RPMI8226 (cell line): ENCODE measurements at regions not wholly inside any gene's neighbourhood (a gene's known extent, or its start where the extent isn't known, plus 50 kb on each side); places are given as distances from the start of the nearest gene placed in this dataset.
"Not testable (repeated sequence)": the region's sequence is repeated elsewhere in the genome, so short reads cannot be mapped to it uniquely, and the experiment has no call there.

Experiments used
- DNase-seq: peaks from one replicate; pipeline ENCODE4 v3.0.0-alpha.2; 2015

- DNase-seq, result no peak
These were observed 187.6 kb upstream of the ALG10 start for GRCh38 chr12:33834672-33835071.

- DNase-seq, result no peak
These were observed 145.7 kb upstream of the ALG10 start for GRCh38 chr12:33876618-33877017.

GRCh38 chr12:33892425-33892824, 129.9 kb upstream of the ALG10 start:
- no peak for DNase-seq

GRCh38 chr12:33920460-33920859, 101.8 kb upstream of the ALG10 start:
- DNase-seq, result not testable (repeated sequence)

GRCh38 chr12:33926095-33926494, 96.2 kb upstream of the ALG10 start:
- DNase-seq, result no peak

GRCh38 chr12:33937669-33938068, 84.6 kb upstream of the ALG10 start:
- DNase-seq, result not testable (repeated sequence)

GRCh38 chr12:33942172-33942571, 80.1 kb upstream of the ALG10 start:
- DNase-seq, result no peak

- no peak for DNase-seq
These were observed 77.4 kb upstream of the ALG10 start for GRCh38 chr12:33944703-33945437.

GRCh38 chr12:33945438-33945784, 76.9 kb upstream of the ALG10 start:
- no peak for DNase-seq

GRCh38 chr12:33966219-33966618, 56.1 kb upstream of the ALG10 start:
- not testable (repeated sequence) for DNase-seq

GRCh38 chr12:33967760-33968159, 54.5 kb upstream of the ALG10 start:
- no peak for DNase-seq
